Upper lobe of right lung (tissue), 1 donor: ENCODE measurements at regions not wholly inside any gene's neighbourhood (a gene's known extent, or its start where the extent isn't known, plus 50 kb on each side); places are given as distances from the start of the nearest gene placed in this dataset.
"Not testable (repeated sequence)": the region's sequence is repeated elsewhere in the genome, so short reads cannot be mapped to it uniquely, and the experiment has no call there.

Experiments used
- ATAC-seq: fragments of 200-7000 bp; cut with Tn5 transposase; one replicate; pipeline ENCODE4 v1.9.1; 2020; ENCODE audit warnings: mild to moderate bottlenecking, moderate library complexity
- DNase-seq: peaks from one replicate; pipeline ENCODE4 v3.0.0-alpha.2; 2020
- H3K27ac ChIP-seq: fragments of 200-600 bp; one replicate; pipeline ENCODE4 v1.8.0; 2022
- H3K27me3 ChIP-seq: fragments of 200-600 bp; one replicate; pipeline ENCODE4 v1.8.0; 2022; ENCODE audit warnings: mild to moderate bottlenecking
- H3K36me3 ChIP-seq: fragments of 200-600 bp; one replicate; pipeline ENCODE4 v1.8.0; 2022
- H3K4me1 ChIP-seq: fragments of 200-600 bp; one replicate; pipeline ENCODE4 v1.8.0; 2022
- H3K4me3 ChIP-seq: fragments of 200-600 bp; one replicate; pipeline ENCODE4 v1.8.0; 2022; ENCODE audit warnings: mild to moderate bottlenecking
- H3K9me3 ChIP-seq: fragments of 200-600 bp; one replicate; pipeline ENCODE4 v1.8.0; 2022
- intact Hi-C: fragments of 100-400 bp; cut with DNase I; formaldehyde crosslinking; loops from one replicate; pipeline ENCODE4 v1.11.0; 2022
- TF ChIP-seq, protein P1 (sequence below): fragments of 200-600 bp; IDR thresholded peaks from one replicate; pipeline ENCODE4 v1.8.0; 2022; ENCODE audit warnings: antibody characterized with exemption
- donor health status: DM: no; HTN: yes; CAD: no; lungs with severe emphysema.

DNA sequence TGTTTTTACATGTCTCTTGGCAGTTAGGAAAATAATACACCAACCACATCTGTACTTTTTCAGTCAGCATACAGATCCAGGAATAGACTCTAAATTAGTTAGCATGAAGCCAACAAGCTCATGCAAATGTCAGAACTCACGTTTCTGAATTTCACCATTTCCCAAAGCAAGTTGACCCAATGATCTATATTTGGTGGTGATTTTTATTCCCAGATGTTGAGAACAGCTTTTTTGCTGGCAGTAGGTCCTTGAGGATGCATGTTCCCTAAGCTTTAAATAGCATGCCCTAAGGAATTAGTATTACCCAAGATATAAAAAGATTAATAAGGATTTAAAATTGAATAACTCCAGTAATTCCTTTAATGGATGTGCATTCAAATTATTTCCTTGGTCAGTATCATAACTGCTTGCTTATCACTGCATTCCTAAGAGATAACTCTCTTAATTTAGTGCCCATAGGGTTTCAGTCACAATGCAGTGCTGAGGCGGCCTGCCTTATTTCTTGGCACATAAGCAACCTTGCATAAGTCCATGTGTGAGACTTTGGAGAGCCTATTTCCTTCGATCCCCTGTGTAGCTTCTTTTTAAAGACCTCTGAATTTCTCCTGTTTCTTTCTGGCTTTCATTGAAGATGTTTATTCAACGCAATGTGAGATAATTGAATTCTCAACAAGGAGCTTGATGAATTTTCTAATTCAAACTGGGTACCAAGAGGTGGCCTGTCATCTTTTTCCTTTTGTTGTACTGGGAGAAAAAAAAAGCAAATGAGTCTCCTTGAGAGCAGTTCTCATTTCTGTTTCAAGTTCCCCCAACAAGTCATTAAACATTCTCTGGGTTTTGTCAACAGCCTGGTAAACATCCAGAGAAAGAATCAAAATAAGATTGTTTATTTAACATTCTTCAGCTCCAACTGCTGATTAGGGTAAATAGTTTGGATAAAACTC is 135.3 kb upstream of the MEOX2 start:
- no peaks in the 10 kb centered on the region for H3K27me3 ChIP-seq
- no peaks in the 10 kb centered on the region for H3K36me3 ChIP-seq
- H3K4me3 ChIP-seq = no peak overlapping the region
- intact Hi-C loops = no loop called here
- H3K27ac ChIP-seq = no peak overlapping the region
- H3K9me3 ChIP-seq = no peaks in the 10 kb centered on the region
- DNase-seq (no peak), ATAC-seq (no peak)
- no peaks in the 10 kb centered on the region for H3K4me1 ChIP-seq
- TF ChIP-seq, protein P1, sequence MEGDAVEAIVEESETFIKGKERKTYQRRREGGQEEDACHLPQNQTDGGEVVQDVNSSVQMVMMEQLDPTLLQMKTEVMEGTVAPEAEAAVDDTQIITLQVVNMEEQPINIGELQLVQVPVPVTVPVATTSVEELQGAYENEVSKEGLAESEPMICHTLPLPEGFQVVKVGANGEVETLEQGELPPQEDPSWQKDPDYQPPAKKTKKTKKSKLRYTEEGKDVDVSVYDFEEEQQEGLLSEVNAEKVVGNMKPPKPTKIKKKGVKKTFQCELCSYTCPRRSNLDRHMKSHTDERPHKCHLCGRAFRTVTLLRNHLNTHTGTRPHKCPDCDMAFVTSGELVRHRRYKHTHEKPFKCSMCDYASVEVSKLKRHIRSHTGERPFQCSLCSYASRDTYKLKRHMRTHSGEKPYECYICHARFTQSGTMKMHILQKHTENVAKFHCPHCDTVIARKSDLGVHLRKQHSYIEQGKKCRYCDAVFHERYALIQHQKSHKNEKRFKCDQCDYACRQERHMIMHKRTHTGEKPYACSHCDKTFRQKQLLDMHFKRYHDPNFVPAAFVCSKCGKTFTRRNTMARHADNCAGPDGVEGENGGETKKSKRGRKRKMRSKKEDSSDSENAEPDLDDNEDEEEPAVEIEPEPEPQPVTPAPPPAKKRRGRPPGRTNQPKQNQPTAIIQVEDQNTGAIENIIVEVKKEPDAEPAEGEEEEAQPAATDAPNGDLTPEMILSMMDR = no peak

DNA sequence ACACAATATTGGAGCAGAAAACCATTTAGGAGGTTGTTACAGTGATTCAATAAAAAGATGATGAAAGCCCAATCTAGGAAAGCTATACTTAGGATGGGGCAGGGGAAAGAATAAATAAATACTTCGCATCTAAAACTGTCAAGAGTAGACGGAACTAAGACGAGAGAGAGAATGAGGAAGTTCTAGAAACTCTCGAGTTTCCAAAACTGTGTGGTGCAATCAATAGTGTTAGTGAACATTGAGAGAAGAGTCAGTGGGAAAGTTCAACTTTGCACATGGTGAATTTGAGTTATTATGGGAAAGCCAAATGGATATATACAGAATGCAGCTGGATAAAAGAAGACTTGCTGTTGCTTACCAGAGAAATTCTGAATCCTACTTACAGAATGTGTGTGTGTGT is 133.8 kb upstream of the MEOX2 start:
- TF ChIP-seq, protein P1 = no peak
- Histone ChIP-seq H3K4me3 (no peak overlapping the region), H3K27me3 (no peaks in the 10 kb centered on the region), H3K9me3 (no peaks in the 10 kb centered on the region), H3K4me1 (no peaks in the 10 kb centered on the region), H3K27ac (no peak overlapping the region), H3K36me3 (no peaks in the 10 kb centered on the region)
- peak; percentile 62 for ATAC-seq
- intact Hi-C loops = no loop called here
- no peak for DNase-seq

DNA sequence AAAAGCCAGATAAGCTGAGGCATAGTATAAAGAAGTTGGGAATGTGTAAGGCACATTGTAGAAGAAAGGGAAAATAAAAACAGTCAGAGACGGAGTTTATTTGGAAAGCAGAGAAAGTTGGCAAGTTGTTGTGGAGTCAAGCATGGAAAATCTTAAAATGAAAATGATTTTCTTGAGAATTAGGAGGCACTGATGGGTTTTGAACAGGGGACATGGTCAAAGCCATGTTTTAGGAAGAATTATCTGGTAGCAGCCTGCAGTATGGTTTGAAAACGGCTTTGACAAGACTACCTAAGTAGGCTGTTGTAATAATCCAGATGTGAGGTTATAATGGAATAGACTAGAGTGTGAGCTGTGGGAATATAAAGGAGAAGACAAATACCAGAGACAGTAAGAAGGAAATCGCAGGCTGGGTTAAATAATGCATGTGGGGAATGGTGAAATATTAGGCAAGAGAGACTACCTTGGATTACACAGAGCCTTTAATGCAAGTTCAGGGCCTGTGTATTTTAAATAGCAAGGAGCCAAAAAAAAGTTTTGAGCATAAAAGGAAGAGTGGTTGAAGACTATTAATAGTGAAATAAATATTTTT is 130.4 kb upstream of the MEOX2 start:
- H3K36me3 ChIP-seq = no peaks in the 10 kb centered on the region
- no peak for ATAC-seq
- DNase-seq = no peak
- no peaks in the 10 kb centered on the region for H3K4me1 ChIP-seq
- no peak overlapping the region for H3K27ac ChIP-seq
- intact Hi-C loops = no loop called here
- H3K27me3 ChIP-seq = no peaks in the 10 kb centered on the region
- TF ChIP-seq, protein P1 = no peak
- H3K9me3 ChIP-seq = no peaks in the 10 kb centered on the region
- no peak overlapping the region for H3K4me3 ChIP-seq

DNA sequence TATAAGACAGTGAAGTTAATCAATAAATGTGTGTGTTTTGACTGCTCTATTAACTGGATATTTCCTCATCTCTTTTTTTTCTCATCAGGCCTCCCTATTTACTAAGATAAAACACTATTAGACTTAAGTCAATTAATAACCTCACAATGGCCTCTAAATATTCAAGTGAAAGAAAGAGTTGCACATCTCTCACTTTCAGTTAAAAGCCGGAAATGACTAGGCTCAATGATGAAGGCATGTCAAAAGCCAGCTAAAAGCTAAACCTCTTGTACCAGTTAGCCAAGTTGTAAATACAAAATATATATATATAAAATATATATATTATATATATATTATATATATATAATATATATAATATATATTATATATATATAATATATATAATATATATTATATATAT is 127.0 kb upstream of the MEOX2 start:
- Histone ChIP-seq H3K36me3 (no peaks in the 10 kb centered on the region), H3K4me3 (no peak overlapping the region), H3K4me1 (no peaks in the 10 kb centered on the region), H3K27me3 (no peaks in the 10 kb centered on the region), H3K27ac (no peak overlapping the region), H3K9me3 (no peaks in the 10 kb centered on the region)
- TF ChIP-seq, protein P1 = no peak
- DNase-seq = no peak
- no peak for ATAC-seq
- intact Hi-C loops = no loop called here

DNA sequence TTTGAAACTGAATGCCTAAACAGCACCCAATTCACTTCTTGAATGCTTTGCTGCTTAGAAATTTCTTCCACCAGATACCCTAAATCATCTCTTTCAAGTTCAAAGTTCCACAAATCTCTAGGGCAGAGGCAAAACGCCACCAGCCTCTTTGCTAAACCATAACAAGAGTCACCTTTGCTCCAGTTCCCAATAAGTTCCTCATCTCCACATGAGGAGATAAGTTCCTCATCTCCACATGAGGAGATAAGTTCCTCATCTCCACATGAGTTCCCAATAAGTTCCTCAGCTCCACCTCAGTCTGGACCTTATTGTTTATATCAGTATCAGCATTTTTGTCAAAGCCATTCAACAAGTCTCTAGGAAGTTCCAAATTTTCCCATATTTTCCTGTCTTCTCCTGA is 123.9 kb upstream of the MEOX2 start:
- H3K4me1 ChIP-seq, H3K9me3 ChIP-seq, intact Hi-C loops, H3K27ac ChIP-seq, H3K27me3 ChIP-seq, H3K4me3 ChIP-seq, DNase-seq, H3K36me3 ChIP-seq: not testable (repeated sequence)
- peak; percentile 85 for ATAC-seq

DNA sequence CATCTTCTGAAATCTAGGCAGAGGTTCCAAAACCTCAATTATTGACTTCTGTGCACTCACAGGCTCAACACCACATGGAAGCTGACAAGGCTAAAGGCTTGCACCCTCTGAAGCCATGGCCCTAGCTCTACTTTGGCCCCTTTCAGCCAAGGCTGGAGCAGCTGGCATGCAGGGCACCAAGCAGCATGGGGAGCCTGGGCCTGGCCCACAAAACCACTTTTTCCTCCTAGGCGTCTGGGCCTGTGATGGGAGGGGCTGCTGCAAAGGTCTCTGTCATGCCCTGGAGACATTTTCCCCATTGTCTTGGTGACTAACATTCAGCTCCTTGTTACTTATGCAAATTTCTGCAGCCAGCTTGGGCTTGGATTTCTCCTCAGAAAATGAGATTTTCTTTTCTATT is 123.5 kb upstream of the MEOX2 start:
- H3K9me3 ChIP-seq, DNase-seq, H3K27ac ChIP-seq, H3K4me1 ChIP-seq, intact Hi-C loops, H3K27me3 ChIP-seq, H3K4me3 ChIP-seq, ATAC-seq, H3K36me3 ChIP-seq: not testable (repeated sequence)
